ACC112 (cell line): ENCODE measurements at regions not wholly inside any gene's neighbourhood (a gene's known extent, or its start where the extent isn't known, plus 50 kb on each side); places are given as distances from the start of the nearest gene placed in this dataset.

ENCODE experiments used
- H2AFZ ChIP-seq: fragments of 200-600 bp; sonication (generic); one replicate; pipeline ENCODE4 v1.6.0; 2017; ENCODE audit warnings: antibody characterized with exemption, low read length; ENCODE audit not compliant: unreplicated experiment
- H3K27ac ChIP-seq: fragments of 200-600 bp; sonication (generic); 2 replicates; pipeline ENCODE4 v1.5.1; 2014; ENCODE audit warnings: low read depth, mild to moderate bottlenecking, antibody characterized with exemption, low read length, moderate library complexity
- H3K27me3 ChIP-seq: fragments of 200-600 bp; sonication (generic); 2 replicates; pipeline ENCODE4 v1.6.1; 2014; ENCODE audit warnings: mild to moderate bottlenecking, antibody characterized with exemption, low read length, moderate library complexity, mixed read lengths; ENCODE audit not compliant: insufficient read depth
- H3K36me3 ChIP-seq: fragments of 200-600 bp; sonication (generic); 2 replicates; pipeline ENCODE4 v1.6.1; 2016; ENCODE audit warnings: mild to moderate bottlenecking, antibody characterized with exemption, low read length, moderate library complexity, mixed read lengths; ENCODE audit not compliant: insufficient read depth
- H3K4me1 ChIP-seq: fragments of 200-600 bp; sonication (generic); one replicate; pipeline ENCODE4 v1.6.1; 2016; ENCODE audit warnings: low read length, mixed read lengths; ENCODE audit not compliant: insufficient read depth, unreplicated experiment, control insufficient read depth
- H3K4me3 ChIP-seq: fragments of 200-600 bp; sonication (generic); 2 replicates; pipeline ENCODE4 v1.5.1; 2014; ENCODE audit warnings: mild to moderate bottlenecking, low read depth, low read length
- H3K79me2 ChIP-seq: fragments of 200-600 bp; sonication (generic); one replicate; pipeline ENCODE4 v1.6.0; 2016; ENCODE audit warnings: low read length; ENCODE audit not compliant: control insufficient read depth, unreplicated experiment, insufficient read depth

GRCh38 chr6:159431750-159432149 lies 261.3 kb downstream of the SOD2 start:
- H3K36me3 ChIP-seq, result no peaks in the 10 kb centered on the region
- no peak overlapping the region for H2AFZ ChIP-seq
- H3K4me3 ChIP-seq, result no peak overlapping the region
- H3K27me3 ChIP-seq, result no peaks in the 10 kb centered on the region
- H3K79me2 ChIP-seq, result no peaks in the 10 kb centered on the region
- no peak overlapping the region for H3K27ac ChIP-seq
- no peaks in the 10 kb centered on the region for H3K4me1 ChIP-seq

DNA sequence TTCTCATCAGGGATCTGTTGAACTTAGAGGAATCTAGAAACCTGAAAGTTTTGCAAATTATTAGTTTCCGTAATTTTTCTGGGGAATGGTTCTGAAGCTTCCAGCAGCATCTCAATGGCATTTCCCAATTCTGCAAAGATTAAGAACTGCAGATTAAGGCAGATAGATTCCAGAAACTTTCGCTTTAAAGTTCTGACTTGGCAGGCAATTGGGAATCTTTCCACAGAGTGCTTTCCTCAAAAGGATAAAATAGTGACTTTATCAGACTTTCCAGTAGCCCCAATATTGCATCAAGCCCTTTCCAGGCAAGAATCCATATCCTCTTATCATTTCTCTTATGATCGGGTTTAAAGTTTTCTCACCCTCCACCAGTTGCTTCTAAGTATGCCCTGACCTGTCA lies 261.1 kb downstream of the FNDC1 start:
- Histone ChIP-seq H3K4me1 (no peaks in the 10 kb centered on the region), H3K27ac (no peak overlapping the region), H2AFZ (no peak overlapping the region), H3K4me3 (no peak overlapping the region), H3K79me2 (no peaks in the 10 kb centered on the region), H3K36me3 (no peaks in the 10 kb centered on the region), H3K27me3 (no peaks in the 10 kb centered on the region)

DNA sequence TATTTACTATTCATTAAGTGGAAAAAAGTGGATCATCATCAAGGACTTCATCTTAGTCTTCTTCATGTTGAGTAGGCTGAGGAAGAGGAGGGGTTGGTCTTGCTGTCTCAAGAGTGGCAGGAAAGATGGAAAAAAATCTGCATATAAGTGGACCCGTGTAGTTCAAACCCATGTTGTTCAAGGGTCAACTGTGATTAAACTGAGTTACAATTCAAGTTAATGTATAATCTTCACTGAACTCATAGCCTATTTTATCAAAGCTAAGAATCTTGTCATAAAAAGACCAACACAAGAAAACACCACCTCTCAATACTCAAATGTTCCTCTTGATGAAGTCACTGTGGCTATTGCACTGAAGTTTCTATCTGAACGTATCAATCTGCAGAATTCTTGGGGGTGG lies 260.2 kb downstream of the FNDC1 start:
- no peaks in the 10 kb centered on the region for H3K27me3 ChIP-seq
- no peak overlapping the region for H3K27ac ChIP-seq
- H3K36me3 ChIP-seq, result no peaks in the 10 kb centered on the region
- H2AFZ ChIP-seq, result no peak overlapping the region
- no peaks in the 10 kb centered on the region for H3K79me2 ChIP-seq
- no peak overlapping the region for H3K4me3 ChIP-seq
- no peaks in the 10 kb centered on the region for H3K4me1 ChIP-seq

GRCh38 chr6:159427771-159428170 lies 258.6 kb downstream of the FNDC1 start:
- Histone ChIP-seq H2AFZ (no peak overlapping the region), H3K4me1 (no peaks in the 10 kb centered on the region), H3K36me3 (no peaks in the 10 kb centered on the region), H3K79me2 (no peaks in the 10 kb centered on the region), H3K27ac (no peak overlapping the region), H3K27me3 (no peaks in the 10 kb centered on the region), H3K4me3 (no peak overlapping the region)

DNA sequence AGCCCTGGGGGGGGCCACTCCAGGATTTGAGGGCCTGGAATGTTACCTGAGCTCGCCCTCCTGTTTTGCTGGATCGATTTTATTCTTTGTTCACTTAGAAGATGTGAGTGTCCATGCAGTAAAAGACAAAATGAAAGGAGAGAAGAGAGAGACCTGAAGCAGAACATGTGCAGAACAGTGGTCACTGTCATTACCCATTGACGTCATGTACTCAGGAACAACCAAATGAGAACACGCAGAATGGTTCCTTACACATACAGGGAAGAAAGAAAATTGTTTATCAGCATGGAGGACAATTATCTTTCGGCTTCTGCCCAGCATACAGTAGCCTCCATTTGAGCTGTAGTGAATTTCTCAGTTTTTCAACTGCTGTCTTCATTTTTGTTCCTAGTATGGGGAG lies 258.1 kb downstream of the FNDC1 start:
- H3K4me1 ChIP-seq, result no peaks in the 10 kb centered on the region
- H3K36me3 ChIP-seq, result no peaks in the 10 kb centered on the region
- H3K4me3 ChIP-seq, result no peak overlapping the region
- H3K79me2 ChIP-seq, result no peaks in the 10 kb centered on the region
- H3K27me3 ChIP-seq, result no peaks in the 10 kb centered on the region
- no peak overlapping the region for H2AFZ ChIP-seq
- H3K27ac ChIP-seq, result no peak overlapping the region

DNA sequence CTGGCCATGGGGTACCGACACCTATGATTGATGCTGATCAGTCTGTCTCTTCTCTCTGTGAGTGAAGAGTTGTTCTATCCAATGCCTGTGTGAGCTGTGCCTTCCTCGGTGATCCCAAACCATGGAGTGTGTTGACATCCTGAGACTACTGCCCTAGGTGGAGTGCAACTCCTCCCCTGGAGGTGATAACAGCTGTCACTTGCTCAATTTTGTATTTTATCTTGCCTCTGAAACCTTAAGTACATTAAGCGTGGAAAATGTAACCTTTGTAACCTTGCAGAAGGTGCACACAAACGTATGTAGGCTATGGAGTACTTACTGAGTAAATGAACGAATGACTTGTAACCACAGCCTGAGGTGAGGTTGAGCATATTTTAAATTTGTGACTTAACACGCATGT lies 256.2 kb downstream of the FNDC1 start:
- Histone ChIP-seq H3K36me3 (no peaks in the 10 kb centered on the region), H2AFZ (no peak overlapping the region), H3K27me3 (no peaks in the 10 kb centered on the region), H3K4me1 (no peaks in the 10 kb centered on the region), H3K27ac (no peak overlapping the region), H3K4me3 (no peak overlapping the region), H3K79me2 (no peaks in the 10 kb centered on the region)

DNA sequence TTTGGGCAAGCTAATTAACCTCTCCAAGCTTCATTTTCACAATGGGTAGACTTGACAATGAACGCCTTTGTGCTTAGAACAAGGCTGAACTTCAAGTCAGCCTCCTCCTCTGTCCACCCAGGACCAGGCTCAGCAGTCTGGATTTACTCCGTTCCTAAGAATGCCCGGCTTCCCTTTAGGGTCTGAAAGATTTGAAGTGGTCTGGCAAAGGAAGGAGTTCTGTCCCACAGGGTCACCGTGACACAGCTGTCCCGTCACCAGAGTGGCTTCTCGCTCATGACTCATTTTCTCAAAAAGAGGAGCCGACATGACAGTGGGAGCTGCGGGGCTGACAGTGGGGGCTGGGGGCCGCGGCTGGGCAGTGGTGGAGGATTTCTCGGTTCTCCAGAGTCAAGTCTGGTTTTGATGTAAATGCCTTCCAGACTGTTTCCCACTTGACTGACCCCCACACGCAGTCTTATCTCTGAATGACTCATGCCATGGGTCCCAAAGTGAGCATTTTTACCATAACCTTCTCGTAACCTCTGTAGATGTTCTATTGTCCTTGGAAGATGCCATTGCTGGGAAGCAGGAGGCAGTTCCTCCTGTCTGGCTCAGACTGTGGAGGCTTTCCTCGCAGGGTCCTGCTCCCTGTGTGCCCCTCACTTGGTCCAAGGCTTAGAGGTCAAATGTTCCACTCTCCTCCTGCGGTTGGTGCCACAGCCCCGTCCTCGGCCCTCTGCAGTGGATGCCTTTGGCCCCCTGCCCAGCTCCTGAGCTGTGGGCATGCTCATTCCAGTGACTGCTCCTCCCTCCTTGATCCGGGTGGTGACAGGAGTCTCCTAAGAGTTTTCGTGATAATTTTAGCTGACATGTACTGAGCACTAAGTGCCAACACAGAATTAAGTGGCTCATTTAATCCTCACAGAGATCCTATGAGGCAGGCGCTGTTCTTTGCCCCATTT lies 253.1 kb downstream of the FNDC1 start:
- no peaks in the 10 kb centered on the region for H3K36me3 ChIP-seq
- no peaks in the 10 kb centered on the region for H3K79me2 ChIP-seq
- no peak overlapping the region for H3K4me3 ChIP-seq
- H3K27ac ChIP-seq, result no peak overlapping the region
- no peaks in the 10 kb centered on the region for H3K4me1 ChIP-seq
- H2AFZ ChIP-seq, result no peak overlapping the region
- no peaks in the 10 kb centered on the region for H3K27me3 ChIP-seq

GRCh38 chr6:159421586-159421985 lies 252.4 kb downstream of the FNDC1 start:
- no peaks in the 10 kb centered on the region for H3K4me1 ChIP-seq
- H3K4me3 ChIP-seq, result no peak overlapping the region
- H3K36me3 ChIP-seq, result no peaks in the 10 kb centered on the region
- no peaks in the 10 kb centered on the region for H3K79me2 ChIP-seq
- no peaks in the 10 kb centered on the region for H3K27me3 ChIP-seq
- H3K27ac ChIP-seq, result no peak overlapping the region
- no peak overlapping the region for H2AFZ ChIP-seq

DNA sequence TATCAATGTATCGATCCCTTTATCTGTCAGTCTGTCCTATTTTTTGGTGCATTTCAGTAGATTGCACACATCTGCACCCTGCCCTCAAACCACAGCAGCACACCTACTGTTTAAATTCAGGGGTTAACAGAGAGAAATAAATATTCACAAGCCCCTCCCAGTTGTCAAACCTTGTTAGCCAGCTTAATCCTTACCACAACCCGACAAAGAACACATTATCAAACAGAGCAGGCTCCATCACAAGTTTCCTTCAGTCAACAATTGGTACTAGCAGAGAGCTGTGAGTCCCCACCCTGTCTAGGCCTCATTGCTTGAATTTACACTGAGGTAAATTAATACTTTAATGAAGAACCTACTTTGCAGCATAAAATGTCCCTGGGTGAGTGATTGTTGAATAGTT lies 249.8 kb downstream of the FNDC1 start:
- no peaks in the 10 kb centered on the region for H3K4me1 ChIP-seq
- no peak overlapping the region for H3K4me3 ChIP-seq
- no peaks in the 10 kb centered on the region for H3K79me2 ChIP-seq
- no peak overlapping the region for H3K27ac ChIP-seq
- H2AFZ ChIP-seq, result no peak overlapping the region
- H3K27me3 ChIP-seq, result no peaks in the 10 kb centered on the region
- H3K36me3 ChIP-seq, result no peaks in the 10 kb centered on the region

DNA sequence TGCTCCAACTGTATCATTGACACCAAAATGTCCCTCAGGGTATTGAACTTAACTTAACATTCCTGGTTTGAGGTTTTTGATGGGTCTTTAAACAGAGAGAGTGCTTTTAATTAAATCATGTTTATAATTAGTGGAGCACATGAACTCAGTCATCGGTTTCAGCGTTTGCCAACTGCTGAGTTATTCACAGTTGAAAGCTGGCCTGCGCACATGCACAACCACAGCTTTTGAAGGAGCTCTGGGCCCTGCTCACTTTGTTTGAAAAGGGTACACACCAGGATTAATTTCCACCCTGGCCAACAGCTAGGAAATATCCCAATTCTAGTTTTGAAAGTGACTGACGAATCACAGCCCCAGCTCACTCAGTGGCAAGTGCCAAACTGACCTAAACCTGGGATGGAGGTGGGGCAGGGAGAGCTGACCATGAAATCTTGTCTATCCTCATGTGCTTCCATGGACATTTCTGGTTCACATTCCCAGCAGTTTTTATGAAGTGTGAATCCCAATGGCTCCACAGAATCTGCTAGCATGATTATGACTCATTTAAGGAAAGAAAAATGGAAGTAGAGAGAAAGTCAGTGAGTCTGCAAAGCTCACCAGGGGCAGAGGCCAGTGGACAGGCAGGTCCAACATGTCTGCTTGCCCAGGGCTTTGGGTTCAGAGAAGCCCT lies 247.8 kb downstream of the FNDC1 start:
- Histone ChIP-seq H3K27ac (no peak overlapping the region), H3K36me3 (no peaks in the 10 kb centered on the region), H2AFZ (no peak overlapping the region), H3K27me3 (no peaks in the 10 kb centered on the region), H3K4me3 (no peak overlapping the region), H3K4me1 (no peaks in the 10 kb centered on the region), H3K79me2 (no peaks in the 10 kb centered on the region)

GRCh38 chr6:159415540-159415939 lies 246.3 kb downstream of the FNDC1 start:
- no peak overlapping the region for H3K27ac ChIP-seq
- no peaks in the 10 kb centered on the region for H3K36me3 ChIP-seq
- no peaks in the 10 kb centered on the region for H3K79me2 ChIP-seq
- H2AFZ ChIP-seq, result no peak overlapping the region
- H3K4me3 ChIP-seq, result no peak overlapping the region
- H3K27me3 ChIP-seq, result no peaks in the 10 kb centered on the region
- no peaks in the 10 kb centered on the region for H3K4me1 ChIP-seq
